ENCODE measurements at regions not wholly inside any gene's neighbourhood (a gene's known extent, or its start where the extent isn't known, plus 50 kb on each side); places are given as distances from the start of the nearest gene placed in this dataset.

- TF ChIP-seq CTCF (IDR thresholded peaks at IDR 0.05; ENCODE audit: insufficient read depth, low read depth, low read length), result no peak
- TF ChIP-seq EZH2 (IDR thresholded peaks at IDR 0.05; ENCODE audit: insufficient read depth, low read length), result no peak
- peaks cover 43% of the 10 kb centered on the region for H3K4me1 ChIP-seq (ENCODE audit: insufficient read depth, low read length)
- H3K36me3 Mint-ChIP-seq (ENCODE audit: low read depth, unreplicated experiment), result no peaks in the 10 kb centered on the region
- no peak overlapping the region for H3K4me3 ChIP-seq (ENCODE audit: insufficient read depth, low read depth, low read length)
- DNase-seq (ENCODE audit: low read depth), result no peak
- peaks cover 5% of the 10 kb centered on the region for H3K9me3 Mint-ChIP-seq (ENCODE audit: unreplicated experiment)
- H3K4me2 ChIP-seq (ENCODE audit: low read length), result no peak overlapping the region
- no peak for FAIRE-seq
- no peaks in the 10 kb centered on the region for H3K27me3 ChIP-seq (ENCODE audit: insufficient read depth, low read length)
- no peaks in the 10 kb centered on the region for H3K27me3 Mint-ChIP-seq (ENCODE audit: low read depth, unreplicated experiment)
- H3K4me1 Mint-ChIP-seq (ENCODE audit: low read depth, unreplicated experiment), result peaks cover 63% of the 10 kb centered on the region
- no peaks in the 10 kb centered on the region for H3K36me3 ChIP-seq (ENCODE audit: insufficient read depth, low read length)
- H3K9me3 ChIP-seq (ENCODE audit: insufficient read depth, low read depth, low read length), result no peaks in the 10 kb centered on the region
- no peak overlapping the region for H2AFZ ChIP-seq (ENCODE audit: low read depth, low read length)
- H3K4me3 Mint-ChIP-seq (ENCODE audit: unreplicated experiment), result no peak overlapping the region
- no peaks in the 10 kb centered on the region for H4K20me1 ChIP-seq (ENCODE audit: insufficient read depth, low read length)
- H3K27ac ChIP-seq (ENCODE audit: low read depth, low read length), result peak overlapping the region; percentile 76
- no peaks in the 10 kb centered on the region for H3K79me2 ChIP-seq (ENCODE audit: insufficient read depth, low read length)
- H3K9ac ChIP-seq (ENCODE audit: low read length), result peak overlapping the region; percentile 40
- H3K27ac Mint-ChIP-seq (ENCODE audit: unreplicated experiment), result peak overlapping the region; percentile 91
Measured at GRCh38 chr10:3891396-3891795, 106.4 kb upstream of the KLF6 start.

- Histone ChIP-seq H3K4me1 (ENCODE audit: insufficient read depth, low read length) (peaks cover 49% of the 10 kb centered on the region), H3K9me3 (ENCODE audit: insufficient read depth, low read depth, low read length) (no peaks in the 10 kb centered on the region), H2AFZ (ENCODE audit: low read depth, low read length) (no peak overlapping the region), H4K20me1 (ENCODE audit: insufficient read depth, low read length) (no peaks in the 10 kb centered on the region), H3K4me3 (ENCODE audit: insufficient read depth, low read depth, low read length) (no peak overlapping the region), H3K27me3 (ENCODE audit: insufficient read depth, low read length) (no peaks in the 10 kb centered on the region), H3K36me3 (ENCODE audit: insufficient read depth, low read length) (no peaks in the 10 kb centered on the region), H3K9ac (ENCODE audit: low read length) (peak overlapping the region; percentile 67), H3K79me2 (ENCODE audit: insufficient read depth, low read length) (no peaks in the 10 kb centered on the region), H3K4me2 (ENCODE audit: low read length) (peak overlapping the region; percentile 55), H3K27ac (ENCODE audit: low read depth, low read length) (peak overlapping the region; percentile 99)
- FAIRE-seq (no peak), DNase-seq (ENCODE audit: low read depth) (no peak)
- Mint-ChIP-seq H3K4me3 (ENCODE audit: unreplicated experiment) (no peak overlapping the region), H3K4me1 (ENCODE audit: low read depth, unreplicated experiment) (peaks cover 67% of the 10 kb centered on the region), H3K9me3 (ENCODE audit: unreplicated experiment) (peaks cover 5% of the 10 kb centered on the region), H3K36me3 (ENCODE audit: low read depth, unreplicated experiment) (no peaks in the 10 kb centered on the region), H3K27ac (ENCODE audit: unreplicated experiment) (peak overlapping the region; percentile 91), H3K27me3 (ENCODE audit: low read depth, unreplicated experiment) (no peaks in the 10 kb centered on the region)
- TF ChIP-seq EZH2 (IDR thresholded peaks at IDR 0.05; ENCODE audit: insufficient read depth, low read length) (no peak), CTCF (IDR thresholded peaks at IDR 0.05; ENCODE audit: insufficient read depth, low read depth, low read length) (no peak)
Measured at GRCh38 chr10:3890602-3891352, 105.8 kb upstream of the KLF6 start.

GRCh38 chr10:3889961-3890522, 105.0 kb upstream of the KLF6 start:
- no peaks in the 10 kb centered on the region for H4K20me1 ChIP-seq (ENCODE audit: insufficient read depth, low read length)
- H3K4me3 Mint-ChIP-seq (ENCODE audit: unreplicated experiment), result peak overlapping the region; percentile 34
- no peaks in the 10 kb centered on the region for H3K27me3 Mint-ChIP-seq (ENCODE audit: low read depth, unreplicated experiment)
- no peaks in the 10 kb centered on the region for H3K79me2 ChIP-seq (ENCODE audit: insufficient read depth, low read length)
- no peaks in the 10 kb centered on the region for H3K27me3 ChIP-seq (ENCODE audit: insufficient read depth, low read length)
- H3K36me3 ChIP-seq (ENCODE audit: insufficient read depth, low read length), result no peaks in the 10 kb centered on the region
- peak overlapping the region; percentile 91 for H3K27ac Mint-ChIP-seq (ENCODE audit: unreplicated experiment)
- peaks cover 53% of the 10 kb centered on the region for H3K4me1 ChIP-seq (ENCODE audit: insufficient read depth, low read length)
- H3K4me3 ChIP-seq (ENCODE audit: insufficient read depth, low read depth, low read length), result no peak overlapping the region
- no peaks in the 10 kb centered on the region for H3K9me3 ChIP-seq (ENCODE audit: insufficient read depth, low read depth, low read length)
- FAIRE-seq (peak; percentile 74), DNase-seq (ENCODE audit: low read depth) (peak; percentile 95)
- H2AFZ ChIP-seq (ENCODE audit: low read depth, low read length), result no peak overlapping the region
- peak overlapping the region; percentile 55 for H3K4me2 ChIP-seq (ENCODE audit: low read length)
- peak overlapping the region; percentile 99 for H3K27ac ChIP-seq (ENCODE audit: low read depth, low read length)
- no peaks in the 10 kb centered on the region for H3K36me3 Mint-ChIP-seq (ENCODE audit: low read depth, unreplicated experiment)
- peaks cover 5% of the 10 kb centered on the region for H3K9me3 Mint-ChIP-seq (ENCODE audit: unreplicated experiment)
- no peak for TF ChIP-seq EZH2 (IDR thresholded peaks at IDR 0.05; ENCODE audit: insufficient read depth, low read length)
- no peak for TF ChIP-seq CTCF (IDR thresholded peaks at IDR 0.05; ENCODE audit: insufficient read depth, low read depth, low read length)
- H3K4me1 Mint-ChIP-seq (ENCODE audit: low read depth, unreplicated experiment), result peaks cover 71% of the 10 kb centered on the region
- H3K9ac ChIP-seq (ENCODE audit: low read length), result peak overlapping the region; percentile 75
